K562 (cell line): ENCODE measurements at regions not wholly inside any gene's neighbourhood (a gene's known extent, or its start where the extent isn't known, plus 50 kb on each side); places are given as distances from the start of the nearest gene placed in this dataset.

Source experiments
- ATAC-seq: fragments of 200-7000 bp; cut with Tn5 transposase; 3 replicates; pipeline ENCODE4 v1.9.1; 2020; ENCODE audit warnings: moderate library complexity
- BruUV-seq: library from RNA; stranded (reverse); fragments of 400-500 nt; replicated peaks from 2 replicates; lab custom pipeline; 2021; lab: Mats Ljungman, UMichigan
- CTCF ChIA-PET: fragments of 300-600 bp; formaldehyde crosslinking; extraction: SDS; loops from one replicate; lab custom pipeline; 2021; ENCODE audit warnings: low intra/inter-chr PET ratio; lab: Yijun Ruan, JAX
- POLR2A ChIA-PET: fragments of 300-600, 350-650 bp; sonication (Branson Sonifier 250); formaldehyde crosslinking; extraction: SDS; loops from one replicate; lab custom pipeline; 2021; ENCODE audit warnings: antibody characterized with exemption, inconsistent platforms; lab: Yijun Ruan, JAX
- DNase-seq, 4 experiments: peaks; one replicate each; pipeline versions ENCODE4 v3.0.0 to v3.0.0-alpha.2; 2011 to 2018; ENCODE audit warnings: low spot score in 3 of 4, mixed read lengths in 3 of 4; ENCODE audit errors: extremely low read depth in 1 of 4
- FAIRE-seq: peaks from 2 replicates; lab custom pipeline; 2011; peaks lifted over from hg19 to GRCh38; lab: Jason Lieb, UNC
- H2AFZ ChIP-seq: 2 replicates; pipeline ENCODE4 v1.6.0; 2011; ENCODE audit warnings: low read depth, low read length, control low read depth, inconsistent platforms
- H3K27ac ChIP-seq: fragments of 200-600 bp; 3 replicates; pipeline ENCODE4 v1.8.0; 2011; ENCODE audit warnings: low read depth, mild to moderate bottlenecking, control low read depth, inconsistent platforms, low read length, moderate library complexity, mixed read lengths; ENCODE audit errors: extremely low read depth
- H3K27me3 ChIP-seq, 2 experiments: fragments of 300-600 bp in 1 of 2; 2 replicates in 1 of 2; 3 replicates in 1 of 2; pipeline versions ENCODE4 v1.6.0 to v1.8.0; 2011; ENCODE audit warnings: inconsistent platforms in 2 of 2, low read length in 2 of 2, mild to moderate bottlenecking in 1 of 2, mixed read lengths in 1 of 2, moderate library complexity in 1 of 2; ENCODE audit not compliant: control insufficient read depth in 2 of 2, insufficient read depth in 2 of 2
- H3K36me3 ChIP-seq: fragments of 300-600 bp; 3 replicates; pipeline ENCODE4 v1.8.0; 2011; ENCODE audit warnings: mild to moderate bottlenecking, low read length, inconsistent platforms; ENCODE audit not compliant: control insufficient read depth, insufficient read depth
- H3K4me1 ChIP-seq, 2 experiments: fragments of 200-600 bp in 1 of 2; replicated peaks in 1 of 2; 2 replicates in 1 of 2; 3 replicates in 1 of 2; pipeline versions ENCODE4 v1.5.1 to v1.8.0; 2011; ENCODE audit warnings: inconsistent platforms in 2 of 2, low read length in 2 of 2, mild to moderate bottlenecking in 1 of 2, mixed read lengths in 1 of 2, moderate library complexity in 1 of 2; ENCODE audit not compliant: control insufficient read depth in 2 of 2, insufficient read depth in 2 of 2
- H3K4me2 ChIP-seq: 2 replicates; pipeline ENCODE4 v1.6.1; 2011; ENCODE audit warnings: low read length, control low read depth, inconsistent platforms, mixed read lengths; ENCODE audit not compliant: insufficient read depth
- H3K4me3 ChIP-seq: fragments of 200-600 bp; sonication (generic), shearing (Covaris generic); 2 replicates; pipeline ENCODE4 v1.5.1; 2016; ENCODE audit warnings: control low read depth, inconsistent platforms
- H3K79me2 ChIP-seq: fragments of 200-600 bp; 3 replicates; pipeline ENCODE4 v1.8.0; 2011; ENCODE audit warnings: low read length, inconsistent platforms; ENCODE audit not compliant: control insufficient read depth, insufficient read depth
- H3K9ac ChIP-seq, 2 experiments: 2 replicates each; pipeline versions ENCODE4 v1.6.0 to v1.6.1; 2011; ENCODE audit warnings: low read depth in 2 of 2, low read length in 2 of 2, control low read depth in 1 of 2, inconsistent platforms in 1 of 2, mild to moderate bottlenecking in 1 of 2, mixed read lengths in 1 of 2; ENCODE audit not compliant: insufficient read depth in 1 of 2
- H3K9me1 ChIP-seq: one replicate; pipeline ENCODE4 v1.6.0; 2011; ENCODE audit warnings: inconsistent platforms, mild to moderate bottlenecking, low read length, moderate library complexity; ENCODE audit not compliant: control insufficient read depth, insufficient read depth
- H3K9me3 ChIP-seq: replicated peaks from 2 replicates; pipeline ENCODE4 v1.5.1; 2011; ENCODE audit warnings: low read depth, low read length, inconsistent platforms; ENCODE audit not compliant: control insufficient read depth, insufficient read depth
- H4K20me1 ChIP-seq: replicated peaks from 2 replicates; pipeline ENCODE4 v1.6.1; 2011; ENCODE audit warnings: low read length, inconsistent platforms, mixed read lengths; ENCODE audit not compliant: control insufficient read depth, insufficient read depth
- CHD2 ChIP-seq: IDR thresholded peaks from 2 replicates; pipeline ENCODE4 v1.6.1; 2011; ENCODE audit warnings: low read depth, low read length
- ELF2 ChIP-seq: fragments of 250-450 bp; sonication (Bioruptor Pico); IDR thresholded peaks from 2 replicates; pipeline ENCODE4 v1.5.0; 2021; ENCODE audit warnings: mild to moderate bottlenecking
- ESRRB ChIP-seq: fragments of 250-450 bp; sonication (Bioruptor Pico); IDR thresholded peaks from 2 replicates; pipeline ENCODE4 v1.5.0; 2020; ENCODE audit warnings: mild to moderate bottlenecking, moderate library complexity, borderline replicate concordance
- MNT ChIP-seq, 2 experiments: fragments of 450-650 bp; conservative IDR thresholded peaks; 2 replicates each; pipeline ENCODE4 v1.6.1; 2017; ENCODE audit warnings: mild to moderate bottlenecking in 2 of 2, moderate library complexity in 2 of 2
- PTRF ChIP-seq: fragments of 450-650 bp; IDR thresholded peaks from 2 replicates; pipeline ENCODE4 v1.6.1; 2016; ENCODE audit warnings: mild to moderate bottlenecking, missing genetic modification characterization, missing compliant biosample characterization
- RBM25 ChIP-seq: fragments of 200-400 bp; formaldehyde crosslinking; IDR thresholded peaks from 2 replicates; pipeline ENCODE4 v1.6.1; 2018; ENCODE audit warnings: low read length, low read depth, moderate library complexity; ENCODE audit not compliant: severe bottlenecking
- RBM34 ChIP-seq: fragments of 200-400 bp; formaldehyde crosslinking; IDR thresholded peaks from 2 replicates; pipeline ENCODE4 v1.6.1; 2018; ENCODE audit warnings: low read length, borderline replicate concordance; ENCODE audit not compliant: insufficient read depth
- SMAD1 ChIP-seq: fragments of 150-350 bp; IDR thresholded peaks from 2 replicates; pipeline ENCODE4 v1.6.1; 2014; ENCODE audit warnings: low read length, low read depth; ENCODE audit not compliant: partially characterized antibody
- SMC3 ChIP-seq: conservative IDR thresholded peaks from 2 replicates; pipeline ENCODE4 v1.6.1; 2011; ENCODE audit warnings: low read depth, low read length, improper control_type of control experiment; ENCODE audit not compliant: insufficient read depth
- ZNF239 ChIP-seq: fragments of 250-450 bp; sonication (Bioruptor Pico); IDR thresholded peaks from 2 replicates; pipeline ENCODE4 v1.4.0; 2020; ENCODE audit warnings: mild to moderate bottlenecking
- ZNF311 ChIP-seq: fragments of 250-450 bp; sonication (Bioruptor Pico); IDR thresholded peaks from 2 replicates; pipeline ENCODE4 v1.4.0; 2020; ENCODE audit warnings: mild to moderate bottlenecking, moderate library complexity
- ZNF584 ChIP-seq: fragments of 200-800 bp; sonication (Bioruptor generic); IDR thresholded peaks from 2 replicates; pipeline ENCODE4 v1.6.1; 2016; ENCODE audit warnings: low read depth, mild to moderate bottlenecking, missing genetic modification characterization, missing compliant biosample characterization
- ZNF717 ChIP-seq: fragments of 250-450 bp; sonication (Bioruptor Pico); IDR thresholded peaks from 2 replicates; pipeline ENCODE4 v1.5.0; 2021
- WGBS: fragments of 100-300 bp; shearing (Covaris generic); methylation state at CpG from one replicate; pipeline ENCODE4 v1.1.6; 2016; ENCODE audit warnings: low coverage, mixed read lengths; ENCODE audit not compliant: insufficient coverage; ENCODE audit errors: missing lambda C conversion rate; 5-methylcytosine and 5-hydroxymethylcytosine counted together
- in situ Hi-C: fragments of 300-500 bp; cut with MboI; formaldehyde crosslinking; loops from 4 replicates; pipeline ENCODE4 v1.15.0; 2018; ENCODE audit warnings: inconsistent platforms, mixed read lengths
- intact Hi-C: fragments of 100-400 bp; cut with micrococcal nuclease; formaldehyde crosslinking; loops from 2 replicates; pipeline ENCODE4 v1.14.2; 2022

- Histone ChIP-seq H3K4me3 (no peak overlapping the region), H3K27me3 (peaks cover 34 to 50% of the 10 kb centered on the region in 2 experiments), H3K27ac (no peak overlapping the region), H3K36me3 (no peaks in the 10 kb centered on the region), H3K9me1 (no peaks in the 10 kb centered on the region), H3K9me3 (no peaks in the 10 kb centered on the region), H3K4me1 (no peaks in the 10 kb centered on the region), H3K9ac (no peak overlapping the region), H3K4me2 (no peak overlapping the region), H3K79me2 (no peaks in the 10 kb centered on the region), H2AFZ (no peak overlapping the region), H4K20me1 (peaks cover 10% of the 10 kb centered on the region; the same call in 1 of the 2 replicates)
- no TSS peak for BruUV-seq
- no peak for FAIRE-seq
- POLR2A ChIA-PET = interaction anchor here (0.7 to 1.5 kb wide), 2 partner anchors 41 to 111 kb away, joined by 3 read pairs; no protein-coding TSS in a partner anchor
- CTCF ChIA-PET = no interaction called here
- TF ChIP-seq SMAD1 = no peak
- no peak for TF ChIP-seq ESRRB (CRISPR knock-in tag)
- peak; percentile 39 for TF ChIP-seq RBM25
- no peak for TF ChIP-seq CHD2
- intact Hi-C loops = no loop called here
- DNase-seq = no peak
- in situ Hi-C loops = no loop called here
- no peak for ATAC-seq
- WGBS = 2% methylated on average over 9 of the region's 9 CpGs
These were observed 158.6 kb upstream of the ALDH1B1 start for GRCh38 chr9:38233796-38234355.

- Histone ChIP-seq H3K27ac (no peak overlapping the region), H3K9me1 (no peaks in the 10 kb centered on the region), H3K27me3 (peaks cover 38 to 54% of the 10 kb centered on the region in 2 experiments), H3K4me1 (no peaks in the 10 kb centered on the region), H3K9ac (no peak overlapping the region)
- CTCF ChIA-PET = no interaction called here
- no peak for DNase-seq
- no peak for TF ChIP-seq ZNF311 (CRISPR knock-in tag)
- no peak for TF ChIP-seq SMC3
- TF ChIP-seq ZNF584 (CRISPR knock-in tag) = no peak
- no peak for TF ChIP-seq PTRF (tag)
- TF ChIP-seq ZNF717 (CRISPR knock-in tag) = no peak
- no peak for TF ChIP-seq RBM34
- no peak for TF ChIP-seq ZNF239 (CRISPR knock-in tag)
- no peak for TF ChIP-seq MNT (conservative IDR thresholded peaks at IDR 0.05)
- TF ChIP-seq ELF2 (CRISPR knock-in tag) = no peak
- TF ChIP-seq, all 486 proteins: peak for 0
- POLR2A ChIA-PET = interaction anchor here (1.5 kb wide), 1 partner anchor 40 kb away, joined by 3 read pairs; no protein-coding TSS in a partner anchor
- no peaks in the 10 kb centered on the region for H3K79me2 ChIP-seq
- 2% methylated on average over 10 of the region's 10 CpGs for WGBS
- H2AFZ ChIP-seq = no peak overlapping the region
- in situ Hi-C loops (no loop called here), intact Hi-C loops (no loop called here)
- peaks cover 10% of the 10 kb centered on the region; the same call in 1 of the 2 replicates for H4K20me1 ChIP-seq
- H3K4me2 ChIP-seq = no peak overlapping the region
- H3K36me3 ChIP-seq = no peaks in the 10 kb centered on the region
- no peak for FAIRE-seq
- no peak overlapping the region for H3K4me3 ChIP-seq
- no peak for ATAC-seq
- BruUV-seq = no TSS peak
- no peaks in the 10 kb centered on the region for H3K9me3 ChIP-seq
These were observed 159.2 kb upstream of the ALDH1B1 start for GRCh38 chr9:38233343-38233742.
